ENCODE measurements at regions not wholly inside any gene's neighbourhood (a gene's known extent, or its start where the extent isn't known, plus 50 kb on each side); places are given as distances from the start of the nearest gene placed in this dataset.

DNA sequence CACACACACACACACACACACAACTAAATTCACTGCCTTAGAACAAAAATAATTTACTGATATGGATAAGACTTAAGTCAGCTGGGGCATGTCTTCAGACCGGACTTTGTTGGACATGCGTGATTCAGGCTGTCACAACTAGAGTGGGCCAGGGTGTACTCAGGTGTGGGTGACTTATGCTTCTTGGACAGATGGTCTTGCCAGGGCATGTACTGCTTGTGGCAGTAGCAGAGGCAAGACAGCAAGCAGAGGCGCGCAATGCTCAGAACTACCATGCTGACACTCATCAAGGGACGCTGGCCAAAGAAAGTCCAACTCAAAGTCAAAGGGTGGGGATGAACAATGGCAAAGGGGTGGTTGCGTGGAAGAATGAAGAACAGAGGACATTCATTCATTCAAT lies 437.5 kb downstream of the CBLN4 start:
- H3K36me3 ChIP-seq (ENCODE audit: low read depth), result no peaks in the 10 kb centered on the region
- H3K4me3 ChIP-seq, result no peak overlapping the region
- no peak overlapping the region for H2AFZ ChIP-seq
- CTCF ChIA-PET, result no interaction called here
- no peaks in the 10 kb centered on the region for H3K9me3 ChIP-seq (ENCODE audit: insufficient read depth, low read depth)
- H3K27ac ChIP-seq, result no peak overlapping the region
- H3F3A ChIP-seq (ENCODE audit: insufficient read depth, low read depth), result no peaks in the 10 kb centered on the region
- no peaks in the 10 kb centered on the region for H3K4me1 ChIP-seq (replicated peaks; ENCODE audit: insufficient read depth)
- TF ChIP-seq, protein P1, sequence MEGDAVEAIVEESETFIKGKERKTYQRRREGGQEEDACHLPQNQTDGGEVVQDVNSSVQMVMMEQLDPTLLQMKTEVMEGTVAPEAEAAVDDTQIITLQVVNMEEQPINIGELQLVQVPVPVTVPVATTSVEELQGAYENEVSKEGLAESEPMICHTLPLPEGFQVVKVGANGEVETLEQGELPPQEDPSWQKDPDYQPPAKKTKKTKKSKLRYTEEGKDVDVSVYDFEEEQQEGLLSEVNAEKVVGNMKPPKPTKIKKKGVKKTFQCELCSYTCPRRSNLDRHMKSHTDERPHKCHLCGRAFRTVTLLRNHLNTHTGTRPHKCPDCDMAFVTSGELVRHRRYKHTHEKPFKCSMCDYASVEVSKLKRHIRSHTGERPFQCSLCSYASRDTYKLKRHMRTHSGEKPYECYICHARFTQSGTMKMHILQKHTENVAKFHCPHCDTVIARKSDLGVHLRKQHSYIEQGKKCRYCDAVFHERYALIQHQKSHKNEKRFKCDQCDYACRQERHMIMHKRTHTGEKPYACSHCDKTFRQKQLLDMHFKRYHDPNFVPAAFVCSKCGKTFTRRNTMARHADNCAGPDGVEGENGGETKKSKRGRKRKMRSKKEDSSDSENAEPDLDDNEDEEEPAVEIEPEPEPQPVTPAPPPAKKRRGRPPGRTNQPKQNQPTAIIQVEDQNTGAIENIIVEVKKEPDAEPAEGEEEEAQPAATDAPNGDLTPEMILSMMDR (conservative IDR thresholded peaks at IDR 0.05), result no peak
- no peak for TF ChIP-seq EZH2 (IDR thresholded peaks at IDR 0.05; ENCODE audit: low read depth)
- no peaks in the 10 kb centered on the region for H3K9me2 ChIP-seq (ENCODE audit: insufficient read depth)
- POLR2A ChIA-PET (ENCODE audit: unreplicated experiment), result interaction anchor here (0.6 kb wide), 1 partner anchor 920 kb away, joined by 8 read pairs; no protein-coding TSS in a partner anchor
- intact Hi-C loops (cut with micrococcal nuclease; ENCODE audit: unreplicated experiment), result no loop called here
- no peak overlapping the region for H3K4me2 ChIP-seq
- H3K79me2 ChIP-seq (ENCODE audit: low read depth), result no peaks in the 10 kb centered on the region
- H4K20me1 ChIP-seq (ENCODE audit: insufficient read depth), result no peaks in the 10 kb centered on the region
- H3K27me3 ChIP-seq (ENCODE audit: insufficient read depth, low read depth), result no peaks in the 10 kb centered on the region
- DNase-seq, result no peak
- BruUV-seq (replicated peaks), result no TSS peak

DNA sequence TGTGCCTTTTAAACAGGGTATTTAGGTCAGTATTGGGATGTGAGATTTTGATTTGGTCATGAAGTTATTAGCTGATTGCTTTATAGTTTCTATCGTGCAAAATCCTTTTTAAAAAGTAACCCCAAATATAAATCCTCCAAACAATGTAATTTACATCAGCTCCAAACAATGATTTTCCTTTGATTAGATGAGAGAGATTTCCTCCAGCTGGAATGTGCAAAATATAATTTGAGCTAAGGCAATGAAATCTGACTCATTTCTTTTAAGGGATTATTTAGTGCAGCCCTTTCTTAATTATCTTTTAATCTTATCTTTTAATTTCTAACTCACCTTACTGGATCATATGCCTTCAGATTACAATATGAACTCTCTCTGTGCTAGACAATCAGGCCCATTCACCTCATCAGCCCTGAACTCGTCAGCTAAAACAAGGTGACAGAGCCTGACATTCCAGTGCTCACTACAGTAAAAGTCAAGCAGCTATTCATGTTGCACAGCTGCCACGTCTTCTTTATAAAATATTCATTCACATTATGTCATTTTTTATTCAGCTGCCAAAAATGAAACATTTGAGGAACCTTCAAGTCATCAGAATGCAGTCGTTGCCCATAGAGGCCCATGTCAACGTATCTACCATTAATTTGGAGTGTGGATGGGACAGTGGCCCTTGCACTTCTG lies 440.1 kb downstream of the CBLN4 start:
- H4K20me1 ChIP-seq (ENCODE audit: insufficient read depth), result no peaks in the 10 kb centered on the region
- no peak overlapping the region for H3K4me2 ChIP-seq
- no peak overlapping the region for H3K4me3 ChIP-seq
- intact Hi-C loops (cut with micrococcal nuclease; ENCODE audit: unreplicated experiment), result no loop called here
- no peaks in the 10 kb centered on the region for H3K36me3 ChIP-seq (ENCODE audit: low read depth)
- no peaks in the 10 kb centered on the region for H3K4me1 ChIP-seq (replicated peaks; ENCODE audit: insufficient read depth)
- H3K27me3 ChIP-seq (ENCODE audit: insufficient read depth, low read depth), result 0 out of 2 replicates have a peak, but pooled peaks cover 4% of the 10 kb centered on the region
- no peaks in the 10 kb centered on the region for H3F3A ChIP-seq (ENCODE audit: insufficient read depth, low read depth)
- CTCF ChIA-PET, result no interaction called here
- no peaks in the 10 kb centered on the region for H3K79me2 ChIP-seq (ENCODE audit: low read depth)
- no peak for DNase-seq
- POLR2A ChIA-PET (ENCODE audit: unreplicated experiment), result no interaction called here
- no TSS peak for BruUV-seq (replicated peaks)
- no peak overlapping the region for H3K27ac ChIP-seq
- H3K9me2 ChIP-seq (ENCODE audit: insufficient read depth), result no peaks in the 10 kb centered on the region
- no peaks in the 10 kb centered on the region for H3K9me3 ChIP-seq (ENCODE audit: insufficient read depth, low read depth)
- TF ChIP-seq, protein P1 (conservative IDR thresholded peaks at IDR 0.05), result no peak
- TF ChIP-seq EZH2 (IDR thresholded peaks at IDR 0.05; ENCODE audit: low read depth), result no peak
- H2AFZ ChIP-seq, result no peak overlapping the region

DNA sequence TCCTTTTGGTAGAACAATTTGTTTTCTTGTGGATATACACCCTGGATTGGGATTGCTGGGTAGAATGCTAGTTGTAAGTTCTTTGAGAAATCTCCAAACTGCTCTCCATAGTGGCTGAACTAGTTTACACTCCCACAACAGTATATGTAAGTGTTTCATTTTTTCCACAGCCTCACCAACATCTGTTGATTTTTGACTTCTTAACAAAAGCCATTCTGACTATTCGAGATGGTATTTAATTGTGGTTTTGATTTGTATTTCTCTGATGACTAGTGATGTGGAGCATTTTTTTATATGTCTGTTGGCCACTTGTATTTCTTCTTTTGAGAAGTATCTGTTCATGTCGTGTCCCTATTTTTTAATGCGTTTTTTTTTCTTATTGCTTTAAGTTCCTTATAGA lies 444.1 kb downstream of the CBLN4 start:
- H4K20me1 ChIP-seq (ENCODE audit: insufficient read depth), result no peaks in the 10 kb centered on the region
- H3K79me2 ChIP-seq (ENCODE audit: low read depth), result no peaks in the 10 kb centered on the region
- H3K4me3 ChIP-seq, result no peak overlapping the region
- ChIA-PET CTCF (no interaction called here), POLR2A (ENCODE audit: unreplicated experiment) (no interaction called here)
- no peak overlapping the region for H2AFZ ChIP-seq
- no peaks in the 10 kb centered on the region for H3K9me2 ChIP-seq (ENCODE audit: insufficient read depth)
- TF ChIP-seq, protein P1 (conservative IDR thresholded peaks at IDR 0.05), result no peak
- no peak for TF ChIP-seq EZH2 (IDR thresholded peaks at IDR 0.05; ENCODE audit: low read depth)
- no peaks in the 10 kb centered on the region for H3K36me3 ChIP-seq (ENCODE audit: low read depth)
- H3K4me1 ChIP-seq (replicated peaks; ENCODE audit: insufficient read depth), result no peaks in the 10 kb centered on the region
- H3K4me2 ChIP-seq, result no peak overlapping the region
- no peak overlapping the region for H3K27ac ChIP-seq
- H3K9me3 ChIP-seq (ENCODE audit: insufficient read depth, low read depth), result no peaks in the 10 kb centered on the region
- no peaks in the 10 kb centered on the region for H3F3A ChIP-seq (ENCODE audit: insufficient read depth, low read depth)
- no TSS peak for BruUV-seq (replicated peaks)
- 0 out of 2 replicates have a peak, but pooled peaks cover 4% of the 10 kb centered on the region for H3K27me3 ChIP-seq (ENCODE audit: insufficient read depth, low read depth)
- no peak for DNase-seq
- intact Hi-C loops (cut with micrococcal nuclease; ENCODE audit: unreplicated experiment), result no loop called here

All from PC-9 (cell line).